HG03060 (cell line): ENCODE measurements at regions not wholly inside any gene's neighbourhood (a gene's known extent, or its start where the extent isn't known, plus 50 kb on each side); places are given as distances from the start of the nearest gene placed in this dataset.
"Not testable (repeated sequence)": the region's sequence is repeated elsewhere in the genome, so short reads cannot be mapped to it uniquely, and the experiment has no call there.

Experiments
- ATAC-seq: cut with Tn5 transposase; IDR thresholded peaks from one replicate; pipeline ENCODE4 v1.9.1; 2021; ENCODE audit warnings: low read depth, moderate number of reproducible peaks; ENCODE audit not compliant: unreplicated experiment

DNA sequence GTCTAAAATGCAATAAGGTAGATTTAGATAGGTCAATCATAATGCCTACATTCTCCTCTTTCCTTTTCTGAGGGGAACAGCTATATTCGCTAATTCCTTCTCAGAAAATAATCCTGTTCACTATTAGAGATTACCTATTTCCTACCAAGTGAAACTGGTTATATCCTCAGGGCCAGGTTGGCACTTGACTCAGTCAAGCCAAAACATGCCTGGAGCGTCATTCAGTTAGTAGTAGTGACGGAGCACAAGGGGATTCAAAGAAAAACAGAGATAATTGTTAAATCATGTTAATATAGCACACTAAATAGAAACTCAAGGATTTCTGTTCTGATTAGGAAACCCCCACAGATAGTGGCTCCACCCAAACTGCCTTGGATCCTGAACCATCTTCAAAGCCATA is 515.4 kb upstream of the PTPRD start:
- no peak for ATAC-seq

DNA sequence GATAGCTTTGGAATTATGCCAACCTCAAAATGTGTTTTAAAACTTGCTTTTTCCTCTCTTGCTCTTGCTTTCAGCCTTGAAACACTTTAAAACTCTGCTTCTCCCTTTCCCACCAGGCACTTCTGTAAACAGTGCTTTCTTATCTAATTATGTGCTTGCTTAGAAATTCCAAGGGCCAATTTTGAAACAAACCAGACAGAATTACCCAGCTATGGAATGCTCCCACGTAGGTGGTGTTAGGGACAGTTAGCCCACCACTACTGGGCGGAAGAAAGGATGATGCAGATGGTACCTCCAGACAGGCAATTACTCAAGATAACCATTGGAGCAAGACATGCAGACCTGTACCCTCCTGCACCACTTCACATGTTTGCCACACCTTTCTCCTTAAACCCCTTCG is 523.0 kb upstream of the PTPRD start:
- no peak for ATAC-seq

DNA sequence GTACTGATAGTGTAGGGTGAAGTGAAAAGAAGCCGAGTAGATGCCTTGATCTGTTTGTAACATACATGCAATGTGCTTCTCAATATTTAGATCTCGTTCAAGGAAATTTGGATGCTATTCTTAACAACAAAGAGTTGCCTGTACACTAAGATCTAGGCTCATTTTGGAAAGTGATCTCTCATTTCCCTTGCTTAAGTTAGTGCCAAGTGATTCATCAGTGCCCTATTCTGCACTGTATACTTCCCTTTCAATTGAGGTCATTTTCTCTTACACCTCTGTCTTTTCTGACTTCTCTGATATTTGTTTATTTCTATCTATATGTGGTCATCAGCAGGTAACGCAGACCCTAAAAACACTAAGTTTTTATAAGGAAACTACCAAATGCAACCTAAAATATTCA is 528.6 kb upstream of the PTPRD start:
- no peak for ATAC-seq

DNA sequence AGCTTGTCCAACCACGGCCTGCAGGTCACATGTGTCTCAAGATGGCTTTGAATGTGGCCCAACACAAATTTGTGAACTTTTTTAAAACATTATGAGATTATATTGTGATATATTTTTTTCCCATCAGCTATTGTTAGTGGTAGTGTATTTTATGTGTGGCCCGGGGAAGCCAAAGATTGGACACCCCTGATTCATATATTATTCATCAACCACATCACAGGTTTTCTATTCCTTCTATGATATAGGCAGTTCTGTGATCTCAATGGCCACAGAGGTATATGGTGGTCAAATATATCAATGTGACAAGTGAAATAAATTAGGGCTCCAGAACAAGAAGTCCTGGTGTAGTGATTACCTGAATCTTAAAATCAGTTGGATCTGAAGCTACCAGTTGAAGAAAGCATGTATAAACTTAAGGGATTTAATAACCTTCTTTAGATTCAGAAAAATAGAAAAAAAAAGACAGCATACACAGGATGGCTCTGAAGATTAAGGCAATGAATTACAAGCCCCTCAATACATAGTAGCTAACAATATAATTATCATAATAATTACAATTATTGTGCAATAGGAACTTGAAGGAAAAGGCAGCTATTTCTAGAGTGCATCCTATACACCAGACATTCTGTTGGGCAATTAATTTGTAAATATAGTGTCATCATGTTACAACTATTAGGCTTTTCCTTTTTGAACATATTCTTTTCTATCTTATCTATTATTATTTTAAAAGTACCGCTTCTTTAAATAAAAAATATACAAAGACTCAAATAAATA is 530.4 kb upstream of the PTPRD start:
- no peak for ATAC-seq

DNA sequence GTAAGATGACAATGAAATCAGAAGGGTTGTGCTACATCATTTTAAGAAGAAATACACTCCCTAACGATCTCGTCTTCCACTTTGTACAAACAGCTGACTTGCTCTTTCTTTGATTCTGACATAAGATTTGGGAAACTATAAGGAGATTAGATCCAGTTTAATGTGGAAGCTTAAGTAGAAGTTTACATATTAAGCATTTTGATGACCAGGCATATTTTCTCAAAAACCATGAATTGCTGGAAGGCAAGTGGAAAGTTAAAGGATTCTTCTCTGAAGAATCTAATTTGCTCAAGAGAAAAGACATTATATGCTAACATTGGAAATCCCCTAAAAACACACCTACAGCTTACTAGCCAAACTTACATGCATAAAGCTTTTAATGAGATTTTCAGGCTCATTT is 531.9 kb upstream of the PTPRD start:
- ATAC-seq = no peak

DNA sequence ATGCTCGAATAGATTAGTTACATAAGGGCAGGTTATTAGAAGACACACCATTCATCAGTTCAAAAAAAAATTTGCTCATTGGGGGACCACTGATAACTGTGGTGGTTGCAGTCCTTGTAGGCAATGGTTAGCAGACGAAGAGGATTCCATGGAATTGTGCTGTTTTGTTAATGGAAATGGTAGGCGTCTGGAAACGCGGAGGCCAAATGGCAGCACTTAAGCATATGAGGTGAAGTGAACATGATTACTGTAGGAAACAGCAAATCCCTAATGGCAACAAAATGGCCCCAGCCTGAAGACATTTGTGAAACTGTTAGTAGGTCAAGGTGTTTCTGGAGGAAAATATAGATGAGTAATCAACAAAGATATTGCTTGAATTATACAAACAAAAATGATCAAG is 535.4 kb upstream of the PTPRD start:
- no peak for ATAC-seq

DNA sequence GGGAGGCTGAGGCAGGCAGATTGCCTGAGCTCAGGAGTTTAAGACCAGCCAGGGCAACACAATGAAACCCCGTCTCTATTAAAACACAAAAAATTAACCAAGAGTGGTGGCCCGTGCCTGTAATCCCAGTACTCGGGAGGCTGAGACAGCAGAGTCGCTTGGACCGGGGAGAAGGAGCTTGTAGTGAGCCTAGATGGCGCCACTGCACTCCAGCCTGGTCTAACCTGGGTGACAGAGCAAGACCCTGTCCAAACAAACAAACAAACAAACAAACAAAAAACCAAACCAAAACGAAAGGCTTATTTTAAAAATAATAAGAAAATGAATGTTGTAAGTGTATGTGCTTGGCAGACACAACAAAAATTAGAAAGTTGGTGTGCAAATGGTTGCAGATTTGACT is 536.3 kb upstream of the PTPRD start:
- no peak for ATAC-seq

DNA sequence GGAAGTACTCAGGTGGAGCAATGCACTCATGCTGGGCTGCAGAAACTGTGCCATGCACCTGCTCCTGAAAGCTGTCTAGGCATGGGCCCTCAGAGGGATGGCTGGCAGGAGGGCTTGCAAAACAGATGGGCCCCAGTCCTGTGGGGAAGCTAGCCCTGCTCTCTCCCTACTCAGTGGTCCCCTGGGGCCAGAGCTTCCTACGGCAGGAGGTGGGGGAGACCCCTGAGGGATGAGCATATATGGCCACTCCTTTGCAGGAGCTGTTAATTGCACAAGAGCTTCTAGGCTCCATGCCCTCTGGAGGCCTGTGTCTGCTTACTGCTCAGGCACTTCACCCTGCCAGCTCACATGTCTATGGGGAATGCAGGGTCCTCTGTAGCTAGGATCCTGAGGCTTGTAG is 545.3 kb upstream of the PTPRD start:
- no peak for ATAC-seq

DNA sequence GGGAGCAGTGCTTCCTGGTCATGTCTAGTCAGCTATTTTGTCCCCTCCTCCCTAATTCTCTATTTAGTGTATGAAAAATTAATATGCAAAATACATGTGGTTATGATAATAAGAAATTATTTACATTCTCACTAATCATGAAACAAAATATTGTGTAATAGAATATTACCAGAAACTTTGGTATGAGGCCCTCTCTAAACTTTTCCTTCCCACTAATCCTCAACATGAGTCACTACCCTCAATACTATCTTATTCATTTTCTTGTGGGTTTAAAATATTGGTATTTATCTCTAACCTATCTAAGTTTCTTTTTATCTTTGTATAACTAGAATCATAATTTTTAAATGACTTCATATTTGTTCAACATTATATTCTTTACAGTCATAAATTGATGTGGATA is 545.9 kb upstream of the PTPRD start:
- ATAC-seq = no peak

DNA sequence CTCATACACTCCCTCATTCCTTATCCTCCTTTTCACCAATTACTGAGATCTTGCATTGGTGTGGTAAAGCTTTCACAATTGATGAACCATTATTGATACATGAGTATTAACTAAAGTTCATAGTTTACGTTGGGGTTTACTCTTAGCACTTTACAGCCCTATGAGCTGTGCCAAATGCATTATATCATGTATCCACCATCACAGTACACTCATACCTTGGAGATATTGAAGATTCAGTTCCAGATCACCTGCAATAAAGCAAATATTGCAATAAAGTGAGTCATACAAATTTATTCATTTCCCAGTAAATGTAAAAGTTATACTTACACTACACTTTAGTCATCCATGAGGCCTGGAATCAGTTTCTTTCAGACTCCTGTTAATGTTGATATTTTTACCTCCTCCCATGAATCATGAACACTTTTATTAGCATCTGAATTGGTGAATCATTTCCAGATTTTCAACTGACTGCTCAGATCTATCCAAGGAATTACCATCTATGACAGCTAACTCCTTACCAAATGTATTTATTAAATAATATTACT is 546.6 kb upstream of the PTPRD start:
- no peak for ATAC-seq

DNA sequence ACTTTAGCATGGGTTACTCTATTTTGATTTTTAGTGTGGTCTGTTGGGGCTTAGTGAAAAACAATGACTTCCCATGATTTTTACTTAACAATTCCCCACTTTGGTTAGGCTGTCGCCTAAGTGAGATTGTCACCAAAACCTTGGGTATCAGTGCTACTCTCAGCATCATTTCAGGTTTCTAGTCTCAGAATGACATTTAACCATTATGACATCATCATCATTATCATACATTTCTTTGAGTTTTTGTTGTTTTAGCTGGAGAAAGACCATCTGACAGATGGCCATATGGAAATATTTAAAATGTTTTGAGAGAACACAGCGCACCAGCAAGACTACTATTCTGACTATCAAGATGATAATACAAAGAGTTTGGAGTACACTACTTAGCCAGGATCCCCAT is 551.0 kb upstream of the PTPRD start:
- no peak for ATAC-seq

DNA sequence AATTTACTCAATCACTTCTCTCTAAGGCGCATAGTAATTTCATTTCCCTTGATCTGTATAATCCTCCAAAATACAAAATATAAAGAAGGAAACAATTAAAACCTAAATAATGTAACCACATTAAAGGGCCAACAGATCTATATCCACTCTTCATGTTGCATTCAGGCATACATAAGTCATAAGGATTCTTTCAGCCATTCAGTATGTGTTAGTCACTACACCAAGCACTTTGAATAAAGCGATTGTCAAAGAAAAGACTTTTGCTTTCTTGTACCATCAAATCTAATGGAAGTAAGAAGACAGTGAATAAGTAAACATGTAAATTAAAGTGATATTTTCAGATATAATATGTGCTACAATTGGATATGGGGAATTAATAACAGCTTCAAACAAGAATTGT is 569.2 kb upstream of the PTPRD start:
- ATAC-seq = no peak

DNA sequence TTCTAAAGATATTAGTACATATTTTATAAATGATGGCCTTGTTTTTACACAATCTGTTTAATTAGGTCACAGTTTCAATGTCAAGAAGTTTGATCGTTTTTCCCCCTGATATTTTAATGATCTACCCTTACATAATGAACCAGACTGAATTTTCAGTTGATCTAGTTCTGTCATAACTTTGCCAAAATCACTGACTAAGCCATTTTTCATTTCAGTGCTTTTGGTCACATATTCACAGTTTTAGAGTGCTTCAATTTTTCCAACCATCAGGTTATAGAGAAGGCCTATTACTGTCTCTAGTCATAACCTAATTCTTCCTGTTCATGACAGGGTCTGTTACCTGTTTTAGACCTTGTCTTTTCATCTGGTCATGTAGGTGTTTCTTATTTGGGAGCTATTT is 577.9 kb upstream of the PTPRD start:
- no peak for ATAC-seq

DNA sequence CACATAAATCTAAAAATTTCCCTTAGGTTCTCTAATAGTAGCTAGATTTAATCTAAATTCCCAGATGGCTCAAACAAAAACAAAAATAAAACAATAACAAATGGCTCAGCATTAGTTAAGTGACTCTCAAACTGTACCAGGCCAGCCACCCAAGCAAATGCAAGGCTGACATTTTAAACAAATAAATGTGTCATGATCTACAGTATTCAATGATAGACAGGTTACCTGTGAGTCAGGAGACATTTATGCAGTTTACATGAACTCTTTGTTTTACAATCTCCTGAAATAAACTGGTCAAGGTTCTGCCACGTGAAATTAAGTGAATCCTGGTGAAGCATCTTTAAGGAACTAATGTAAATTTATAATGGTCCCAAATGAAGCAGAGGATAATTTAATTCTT is 580.2 kb upstream of the PTPRD start:
- ATAC-seq = no peak

DNA sequence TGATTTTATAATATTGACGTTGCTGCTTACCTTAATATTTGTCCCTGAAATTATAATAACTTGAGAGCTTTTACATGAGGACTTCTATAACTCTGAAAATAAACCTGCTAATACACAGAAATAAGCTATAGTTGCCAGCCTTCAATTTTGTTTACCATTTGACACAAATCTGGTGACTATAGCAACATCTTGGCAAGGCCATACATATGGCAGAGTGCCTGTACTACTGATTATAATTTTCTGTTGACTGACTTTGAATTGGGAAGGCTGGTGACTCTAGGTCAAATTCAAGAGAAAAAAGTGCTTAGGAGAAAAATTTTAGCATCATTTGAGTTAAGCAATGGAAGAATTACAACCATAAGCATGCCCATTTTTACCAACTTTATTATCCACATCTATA is 581.4 kb upstream of the PTPRD start:
- ATAC-seq = no peak

DNA sequence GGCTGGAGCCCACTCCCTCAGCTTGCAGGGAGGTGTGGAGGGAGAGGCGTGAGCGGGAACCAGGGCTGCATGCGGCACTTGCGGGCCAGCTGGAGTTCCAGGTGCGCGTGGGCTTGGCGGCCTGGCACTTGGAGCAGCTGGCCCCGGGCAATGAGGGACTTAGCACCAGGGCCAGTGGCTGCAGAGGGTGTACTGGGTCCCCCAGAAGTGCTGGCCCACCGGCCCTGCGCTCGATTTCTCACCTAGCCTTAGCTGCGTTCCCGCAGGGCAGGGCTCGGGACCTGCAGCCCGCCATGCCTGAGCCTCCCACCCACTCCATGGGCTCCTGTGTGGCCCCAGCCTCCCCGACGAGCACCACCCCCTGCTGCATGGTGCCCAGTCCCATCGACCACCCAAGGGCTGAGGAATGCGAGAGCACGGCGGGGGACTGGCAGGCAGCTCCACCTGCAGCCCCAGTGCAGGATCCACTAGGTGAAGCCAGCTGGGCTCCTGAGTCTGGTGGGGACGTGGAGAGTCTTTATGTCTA is 584.1 kb upstream of the PTPRD start:
- ATAC-seq = not testable (repeated sequence)

DNA sequence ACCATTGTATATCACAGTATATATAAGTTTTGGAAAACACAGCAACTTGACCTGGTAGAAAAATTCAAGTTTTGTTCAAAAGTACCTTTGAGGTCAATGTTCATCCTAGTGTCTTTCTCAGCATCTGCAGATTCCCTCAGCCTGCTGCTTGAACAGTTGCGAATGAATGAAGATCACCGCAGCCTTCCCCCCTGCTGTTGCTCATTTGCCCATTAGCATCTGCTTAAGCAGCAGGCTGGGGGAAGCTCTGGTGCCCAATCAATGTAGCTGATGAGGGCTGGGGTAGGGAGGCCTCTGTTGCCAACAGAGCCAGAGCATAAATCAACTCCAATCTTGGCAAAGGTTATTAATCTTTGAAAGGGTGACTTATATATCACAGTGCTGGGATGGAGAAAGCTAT is 586.5 kb upstream of the PTPRD start:
- no peak for ATAC-seq

DNA sequence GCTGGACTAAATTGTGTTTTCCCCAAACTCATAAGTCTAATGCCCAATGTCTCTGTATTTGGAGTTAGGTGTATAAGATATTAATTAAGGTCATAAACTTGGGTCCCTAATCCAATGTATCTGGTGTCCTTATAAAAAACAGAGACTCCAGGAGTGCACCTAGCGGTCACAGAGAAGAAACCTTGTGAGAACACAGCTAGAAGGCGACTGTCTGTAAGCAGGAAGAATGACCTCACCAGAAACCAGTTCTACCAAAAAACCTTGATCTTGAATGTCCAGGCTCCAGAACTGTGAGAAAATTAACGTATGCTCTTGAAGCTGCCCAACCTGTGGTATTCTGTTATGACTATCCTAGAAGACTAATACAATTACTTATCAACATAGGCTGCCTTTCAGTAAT is 591.7 kb upstream of the PTPRD start:
- ATAC-seq = no peak

DNA sequence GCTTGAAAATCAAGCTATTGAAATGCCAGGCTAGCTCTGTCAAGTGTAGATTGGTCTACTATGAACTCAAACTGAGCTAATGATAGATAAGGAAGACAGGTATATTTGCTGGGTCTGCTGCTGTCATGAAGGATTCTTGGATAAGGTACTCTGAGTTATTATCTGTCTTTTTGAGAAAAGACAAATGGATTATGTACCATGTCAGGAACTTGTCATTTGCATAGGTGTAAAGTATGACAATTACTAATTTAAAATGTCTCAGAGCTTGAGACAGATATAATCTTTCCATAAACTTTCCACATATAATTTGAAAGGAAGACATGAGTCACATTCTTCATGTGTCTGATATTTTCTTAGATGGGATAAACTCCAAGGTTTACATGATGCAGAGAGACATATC is 594.1 kb upstream of the PTPRD start:
- no peak for ATAC-seq

DNA sequence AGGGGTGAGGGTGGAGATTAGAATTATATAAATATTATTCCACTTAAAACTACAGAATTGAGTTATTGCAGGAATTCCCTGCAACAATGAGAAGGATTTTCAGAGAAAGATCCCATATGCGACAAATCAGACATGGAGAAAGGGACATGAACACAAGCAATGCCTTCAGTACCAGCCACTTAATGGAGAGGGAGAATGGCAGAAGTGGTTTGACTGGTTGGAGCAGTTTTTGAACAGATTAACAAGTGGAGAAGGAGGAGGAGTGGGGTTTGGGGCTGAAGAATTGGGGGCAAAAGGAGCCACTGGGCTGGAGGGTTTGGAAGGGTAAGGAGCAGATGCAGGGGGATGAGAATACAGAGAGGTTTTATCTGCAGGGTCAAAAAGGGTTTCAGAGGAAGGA is 620.9 kb upstream of the PTPRD start:
- no peak for ATAC-seq

DNA sequence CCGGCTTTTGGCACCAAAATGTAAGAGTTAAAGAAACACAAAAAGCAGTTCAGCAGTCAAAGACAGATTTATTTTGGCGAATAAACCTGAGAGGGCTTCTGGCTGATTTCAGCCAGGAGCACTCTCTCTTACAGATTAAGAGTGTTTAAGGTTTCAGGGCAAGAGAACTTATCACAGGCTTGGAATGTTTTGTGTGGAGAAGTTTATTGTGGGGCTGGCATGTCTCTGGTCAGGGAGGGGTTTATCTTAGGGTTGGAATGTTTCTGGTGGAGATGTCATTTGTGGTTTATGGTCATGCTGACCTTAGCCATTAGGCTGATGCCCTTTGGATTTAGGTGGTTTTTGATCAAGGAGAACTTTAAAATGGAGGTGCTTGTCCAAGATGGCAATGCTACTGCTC is 622.3 kb upstream of the PTPRD start:
- no peak for ATAC-seq

DNA sequence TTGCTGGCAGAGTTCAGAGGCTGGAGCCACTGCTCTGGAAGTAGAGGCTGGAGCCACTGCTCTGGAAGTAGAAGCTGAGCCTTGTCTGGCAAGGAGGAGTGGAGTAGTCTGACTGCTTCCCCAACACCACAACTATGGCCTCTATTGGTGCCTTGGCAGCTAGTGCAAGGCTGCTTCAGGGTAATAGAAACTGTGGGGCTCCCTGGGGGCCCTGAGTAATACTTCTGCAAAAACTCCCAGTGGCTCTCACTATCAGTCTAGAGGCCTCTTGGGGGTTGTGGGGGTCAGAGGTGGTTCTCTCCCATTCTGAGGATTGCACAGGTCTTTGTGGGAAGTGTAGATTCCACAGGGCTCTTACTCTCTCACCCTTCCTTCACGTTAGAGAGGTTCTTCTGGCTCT is 629.0 kb upstream of the PTPRD start:
- ATAC-seq = no peak

DNA sequence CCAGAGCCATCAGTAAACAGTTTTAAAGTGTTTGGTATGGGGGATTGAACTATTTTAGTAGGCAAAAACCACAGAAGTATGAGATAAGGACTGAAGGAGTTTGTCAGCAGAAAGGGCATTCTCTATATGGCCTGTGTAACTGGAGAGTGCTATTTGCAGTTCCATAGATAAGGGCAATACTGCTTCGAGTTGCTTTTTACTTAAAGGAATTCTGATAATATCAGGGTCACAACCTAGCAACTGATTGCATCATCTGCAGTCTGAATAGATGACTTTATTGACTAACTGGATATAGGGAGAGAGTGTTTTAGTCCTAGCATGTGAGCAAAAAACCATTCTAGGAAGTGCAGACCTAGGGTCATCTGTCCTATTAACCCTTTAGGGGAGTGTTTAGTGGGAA is 645.2 kb upstream of the PTPRD start:
- ATAC-seq = no peak
